ENCODE measurements at regions not wholly inside any gene's neighbourhood (a gene's known extent, or its start where the extent isn't known, plus 50 kb on each side); places are given as distances from the start of the nearest gene placed in this dataset.

GRCh38 chr10:10667466-10667865, 350.2 kb upstream of the CELF2 start:
- ATAC-seq (no peak), FAIRE-seq (no peak)
- CTCF ChIA-PET = no interaction called here

GRCh38 chr10:10676972-10677371, 340.7 kb upstream of the CELF2 start:
- FAIRE-seq (no peak), ATAC-seq (no peak), DNase-seq (ENCODE audit: low read depth in 1 of 2, low spot score in 1 of 2) (no peak)
- no peak overlapping the region for H3K4me3 ChIP-seq
- H3K4me1 ChIP-seq = no peaks in the 10 kb centered on the region
- ChIA-PET POLR2A (no interaction called here), CTCF (no interaction called here)
- no peak for TF ChIP-seq JUN (IDR thresholded peaks at IDR 0.05)
- no peak for TF ChIP-seq HOXB13 (CRISPR knock-in tag; IDR thresholded peaks at IDR 0.05; ENCODE audit: low read depth)
- no peak for TF ChIP-seq ZFP36 (IDR thresholded peaks at IDR 0.05; ENCODE audit: borderline replicate concordance, partially characterized antibody)
- no peak for TF ChIP-seq ELK1 (IDR thresholded peaks at IDR 0.05; ENCODE audit: low read depth, low read length)
- no peak for TF ChIP-seq EHF (CRISPR knock-in tag; IDR thresholded peaks at IDR 0.05)
- TF ChIP-seq HEYL (CRISPR knock-in tag; IDR thresholded peaks at IDR 0.05) = no peak
- TF ChIP-seq HOXA7 (CRISPR knock-in tag; IDR thresholded peaks at IDR 0.05) = no peak
- no peak for TF ChIP-seq CBX8 (IDR thresholded peaks at IDR 0.05)
- TF ChIP-seq RAD21 (conservative IDR thresholded peaks at IDR 0.05 in 1 of 2, IDR thresholded peaks at IDR 0.05 in 1 of 2) = no peak
- TF ChIP-seq TFCP2L1 (CRISPR knock-in tag; IDR thresholded peaks at IDR 0.05) = no peak
- WGBS (ENCODE audit: missing lambda C conversion rate) = 6% methylated on average over 1 of the region's 1 CpG
- no peak overlapping the region for H3K27ac ChIP-seq
- H3K9me3 ChIP-seq = no peaks in the 10 kb centered on the region
- no peak overlapping the region for H3K4me2 ChIP-seq

More at GRCh38 chr10:10667466-10667865, 350.2 kb upstream of the CELF2 start:
- DNase-seq (ENCODE audit: low read depth in 1 of 2, low spot score in 1 of 2) = no peak
- Histone ChIP-seq H3K4me1 (no peaks in the 10 kb centered on the region), H3K27ac (no peak overlapping the region), H3K9me3 (0 out of 3 replicates have a peak, but pooled peaks cover 2% of the 10 kb centered on the region), H3K4me2 (no peak overlapping the region), H3K4me3 (no peak overlapping the region)
- TF ChIP-seq MAZ (IDR thresholded peaks at IDR 0.05; ENCODE audit: borderline replicate concordance, low read depth, low read length) (no peak), KDM1A (IDR thresholded peaks at IDR 0.05; ENCODE audit: low read depth) (no peak), EHMT2 (IDR thresholded peaks at IDR 0.05; ENCODE audit: low read depth) (no peak), HES2 (IDR thresholded peaks at IDR 0.05) (no peak), RAD21 (conservative IDR thresholded peaks at IDR 0.05 in 1 of 2, IDR thresholded peaks at IDR 0.05 in 1 of 2) (no peak), TP53 (CRISPR knock-in tag; IDR thresholded peaks at IDR 0.05) (no peak), BCL3 (IDR thresholded peaks at IDR 0.05) (no peak), CTCF (IDR thresholded peaks at IDR 0.05) (no peak), TFCP2L1 (CRISPR knock-in tag; IDR thresholded peaks at IDR 0.05) (no peak), FOXS1 (CRISPR knock-in tag; IDR thresholded peaks at IDR 0.05) (no peak), BHLHE40 (IDR thresholded peaks at IDR 0.05; ENCODE audit: low read depth, low read length) (no peak), MAFK (IDR thresholded peaks at IDR 0.05; ENCODE audit: partially characterized antibody) (no peak), MAX (IDR thresholded peaks at IDR 0.05) (no peak), JUNB (IDR thresholded peaks at IDR 0.05) (no peak), CBX2 (IDR thresholded peaks at IDR 0.05; ENCODE audit: borderline replicate concordance, low read depth) (no peak), POLR2AphosphoS2 (conservative IDR thresholded peaks at IDR 0.05; ENCODE audit: low read length) (no peak), MYC (IDR thresholded peaks at IDR 0.05; ENCODE audit: borderline replicate concordance, low read length) (no peak), NPAS2 (CRISPR knock-in tag; IDR thresholded peaks at IDR 0.05; ENCODE audit: borderline replicate concordance) (no peak), CBX8 (IDR thresholded peaks at IDR 0.05) (no peak)
- WGBS (ENCODE audit: missing lambda C conversion rate) = 16% methylated on average over 5 of the region's 5 CpGs
- POLR2A ChIA-PET = no interaction called here
